GM23338 (cell line): ENCODE measurements at regions not wholly inside any gene's neighbourhood (a gene's known extent, or its start where the extent isn't known, plus 50 kb on each side); places are given as distances from the start of the nearest gene placed in this dataset.

Experiments
- ATAC-seq: fragments of 200-7000 bp; cut with Tn5 transposase; 3 replicates; pipeline ENCODE4 v1.9.1; 2020
- DNase-seq: peaks from one replicate; pipeline ENCODE4 v3.0.0-alpha.2; 2015; ENCODE audit warnings: low spot score
- H2AFZ ChIP-seq: fragments of 200-600 bp; sonication (generic); 2 replicates; pipeline ENCODE4 v1.8.0; 2016; ENCODE audit warnings: antibody characterized with exemption, mild to moderate bottlenecking, moderate library complexity
- H3F3A ChIP-seq: fragments of 200-600 bp; sonication (generic); replicated peaks from 2 replicates; pipeline ENCODE4 v1.8.0; 2017; ENCODE audit warnings: antibody characterized with exemption, mixed run types, low read depth
- H3K27ac ChIP-seq: fragments of 200-600 bp; sonication (generic); 2 replicates; pipeline ENCODE4 v1.6.1; 2016; ENCODE audit warnings: low read depth
- H3K27me3 ChIP-seq: fragments of 200-600 bp; sonication (generic); 2 replicates; pipeline ENCODE4 v1.8.0; 2016; ENCODE audit warnings: mild to moderate bottlenecking, mixed run types, moderate library complexity; ENCODE audit not compliant: insufficient read depth
- H3K36me3 ChIP-seq: fragments of 200-600 bp; sonication (generic); 2 replicates; pipeline ENCODE4 v1.8.0; 2016; ENCODE audit warnings: mild to moderate bottlenecking; ENCODE audit not compliant: insufficient read depth
- H3K4me1 ChIP-seq: fragments of 200-600 bp; sonication (generic); 2 replicates; pipeline ENCODE4 v1.8.0; 2016; ENCODE audit warnings: mild to moderate bottlenecking, moderate library complexity; ENCODE audit not compliant: insufficient read depth
- H3K4me2 ChIP-seq: fragments of 200-600 bp; sonication (generic); 2 replicates; pipeline ENCODE4 v1.7.1; 2017; ENCODE audit warnings: mixed run types
- H3K4me3 ChIP-seq: fragments of 200-600 bp; sonication (generic); 2 replicates; pipeline ENCODE4 v1.6.1; 2016; ENCODE audit warnings: mixed run types
- H3K79me2 ChIP-seq: fragments of 200-600 bp; sonication (generic); replicated peaks from 2 replicates; pipeline ENCODE4 v1.8.0; 2017; ENCODE audit warnings: mild to moderate bottlenecking; ENCODE audit not compliant: insufficient read depth
- H3K9me2 ChIP-seq: fragments of 200-600 bp; sonication (generic); 2 replicates; pipeline ENCODE4 v1.8.0; 2017; ENCODE audit not compliant: insufficient read depth
- H4K20me1 ChIP-seq: fragments of 200-600 bp; sonication (generic); replicated peaks from 2 replicates; pipeline ENCODE4 v1.8.0; 2017; ENCODE audit warnings: mild to moderate bottlenecking; ENCODE audit not compliant: insufficient read depth
- H3K27ac Mint-ChIP-seq: 2 replicates; pipeline ENCODE4 v1.8.0; 2020; ENCODE audit warnings: inconsistent platforms, mild to moderate bottlenecking, moderate library complexity, mixed read lengths
- H3K27me3 Mint-ChIP-seq: 3 replicates; pipeline ENCODE4 v1.8.0; 2022; ENCODE audit warnings: low read depth, mild to moderate bottlenecking, moderate library complexity, mixed read lengths, inconsistent platforms; ENCODE audit not compliant: insufficient read depth, poor library complexity
- H3K36me3 Mint-ChIP-seq: 3 replicates; pipeline ENCODE4 v1.8.0; 2021; ENCODE audit warnings: low read depth, mild to moderate bottlenecking, inconsistent platforms, moderate library complexity, mixed read lengths
- H3K4me1 Mint-ChIP-seq: 3 replicates; pipeline ENCODE4 v1.8.0; 2020; ENCODE audit warnings: mild to moderate bottlenecking, inconsistent platforms, mixed read lengths
- H3K4me3 Mint-ChIP-seq: 3 replicates; pipeline ENCODE4 v1.8.0; 2021; ENCODE audit warnings: moderate library complexity, mild to moderate bottlenecking, inconsistent platforms, mixed read lengths
- H3K9me3 Mint-ChIP-seq: 3 replicates; pipeline ENCODE4 v1.8.0; 2020; ENCODE audit warnings: moderate library complexity, mild to moderate bottlenecking, inconsistent platforms, mixed read lengths
- CTCF ChIP-seq, 2 experiments: fragments of 200-600 bp in 1 of 2; sonication (generic) in 1 of 2; conservative IDR thresholded peaks; 2 replicates each; pipeline versions ENCODE4 v1.5.1 to v1.6.1; 2016 to 2017; ENCODE audit warnings: antibody characterized with exemption in 2 of 2, low read depth in 2 of 2, mild to moderate bottlenecking in 2 of 2, moderate library complexity in 1 of 2
- ETS1 ChIP-seq: IDR thresholded peaks from 2 replicates; pipeline ENCODE4 v1.6.1; 2016; ENCODE audit warnings: antibody characterized with exemption
- JUNB ChIP-seq: IDR thresholded peaks from one replicate; pipeline ENCODE4 v1.6.1; 2016; ENCODE audit warnings: antibody characterized with exemption; ENCODE audit not compliant: unreplicated experiment
- STAT1 ChIP-seq: IDR thresholded peaks from one replicate; pipeline ENCODE4 v1.6.1; 2016; ENCODE audit warnings: antibody characterized with exemption; ENCODE audit not compliant: unreplicated experiment
- ZNF114 ChIP-seq: fragments of 250-450 bp; sonication (Bioruptor Pico); IDR thresholded peaks from 2 replicates; pipeline ENCODE4 v1.5.0; 2020; ENCODE audit warnings: mild to moderate bottlenecking, moderate library complexity
- ZNF462 ChIP-seq: fragments of 250-450 bp; sonication (Bioruptor Pico); IDR thresholded peaks from 2 replicates; pipeline ENCODE4 v1.5.0; 2020; ENCODE audit warnings: mild to moderate bottlenecking, moderate library complexity

GRCh38 chr7:1318661-1319060, 86.0 kb downstream of the UNCX start (continued):
- no peak for TF ChIP-seq ZNF462 (CRISPR knock-in tag)
- TF ChIP-seq CTCF (conservative IDR thresholded peaks at IDR 0.05; ENCODE audit: low read depth in 2 of 2), result no peak

- no peak for ATAC-seq
- H3K9me3 Mint-ChIP-seq, result no peaks in the 10 kb centered on the region
- no peaks in the 10 kb centered on the region for H3K4me1 Mint-ChIP-seq
- H3K4me1 ChIP-seq, result no peaks in the 10 kb centered on the region
- no peaks in the 10 kb centered on the region for H3F3A ChIP-seq
- no peak for DNase-seq
- H3K36me3 ChIP-seq, result no peaks in the 10 kb centered on the region
- no peak overlapping the region for H3K27ac ChIP-seq
- no peaks in the 10 kb centered on the region for H3K36me3 Mint-ChIP-seq
- no peak overlapping the region for H2AFZ ChIP-seq
- no peaks in the 10 kb centered on the region for H3K79me2 ChIP-seq
- H3K27me3 Mint-ChIP-seq, result peaks cover 5% of the 10 kb centered on the region
- H3K9me2 ChIP-seq, result no peaks in the 10 kb centered on the region
- no peaks in the 10 kb centered on the region for H3K27me3 ChIP-seq
- H3K4me3 ChIP-seq, result no peak overlapping the region
- no peaks in the 10 kb centered on the region for H4K20me1 ChIP-seq
- H3K4me2 ChIP-seq, result no peak overlapping the region
- no peak overlapping the region for H3K4me3 Mint-ChIP-seq
- no peak overlapping the region for H3K27ac Mint-ChIP-seq
- TF ChIP-seq JUNB (no peak), ETS1 (no peak), STAT1 (no peak), ZNF114 (CRISPR knock-in tag) (no peak), ZNF462 (CRISPR knock-in tag) (no peak)
These were observed 88.1 kb downstream of the UNCX start for GRCh38 chr7:1320616-1321240.
